Endothelial cell of umbilical vein (primary cell): ENCODE measurements at regions not wholly inside any gene's neighbourhood (a gene's known extent, or its start where the extent isn't known, plus 50 kb on each side); places are given as distances from the start of the nearest gene placed in this dataset.

ENCODE experiments used
- BruUV-seq: library from RNA; stranded (reverse); fragments of 400-500 nt; replicated peaks from 2 replicates; lab custom pipeline; 2021; lab: Mats Ljungman, UMichigan
- CTCF ChIA-PET: fragments of 300-600, 350-600 bp; sonication (Branson Sonifier 250); formaldehyde crosslinking; loops from one replicate; lab custom pipeline; 2021; ENCODE audit warnings: antibody characterized with exemption, inconsistent platforms; lab: Charles Lee
- POLR2A ChIA-PET: fragments of 300-600, 350-600 bp; sonication (Branson Sonifier 250); formaldehyde crosslinking; loops from one replicate; lab custom pipeline; 2021; ENCODE audit warnings: antibody characterized with exemption, inconsistent platforms; lab: Charles Lee
- DNase-seq: peaks from one replicate; pipeline ENCODE4 v3.0.0-alpha.2; 2011; ENCODE audit warnings: low read depth, low spot score
- FAIRE-seq: peaks from 2 replicates; lab custom pipeline; 2011; peaks lifted over from hg19 to GRCh38; lab: Jason Lieb, UNC
- H2AFZ ChIP-seq: 2 replicates; pipeline ENCODE4 v1.6.0; 2012; ENCODE audit warnings: low read depth, low read length, control low read depth, inconsistent platforms
- H3K27ac ChIP-seq: 2 replicates; pipeline ENCODE4 v1.5.1; 2011; ENCODE audit warnings: low read depth, mild to moderate bottlenecking, control low read depth, low read length, moderate library complexity; ENCODE audit not compliant: insufficient read depth
- H3K27me3 ChIP-seq, 2 experiments: 2 replicates each; pipeline versions ENCODE4 v1.6.0 to v1.6.1; 2011; ENCODE audit warnings: low read length in 2 of 2, mixed read lengths in 1 of 2; ENCODE audit not compliant: control insufficient read depth in 2 of 2, insufficient read depth in 2 of 2
- H3K36me3 ChIP-seq, 2 experiments: 2 replicates in 1 of 2; 3 replicates in 1 of 2; pipeline ENCODE4 v1.5.1; 2011; ENCODE audit warnings: low read length in 2 of 2, mild to moderate bottlenecking in 1 of 2, moderate library complexity in 1 of 2; ENCODE audit not compliant: control insufficient read depth in 2 of 2, insufficient read depth in 2 of 2; ENCODE audit errors: extremely low read depth in 1 of 2
- H3K4me1 ChIP-seq: 3 replicates; pipeline ENCODE4 v1.5.1; 2011; ENCODE audit warnings: mild to moderate bottlenecking, low read length; ENCODE audit not compliant: control insufficient read depth, insufficient read depth; ENCODE audit errors: extremely low read depth
- H3K4me2 ChIP-seq: 2 replicates; pipeline ENCODE4 v1.6.1; 2011; ENCODE audit warnings: low read length, control low read depth, mixed read lengths; ENCODE audit not compliant: insufficient read depth
- H3K4me3 ChIP-seq, 3 experiments: fragments of 200-600 bp in 1 of 3; sonication (generic), shearing (Covaris generic) in 1 of 3; replicated peaks in 1 of 3; 2 replicates each; pipeline ENCODE4 v1.5.1; 2011 to 2016; ENCODE audit warnings: control low read depth in 3 of 3, low read length in 3 of 3, mild to moderate bottlenecking in 2 of 3, inconsistent platforms in 1 of 3, low read depth in 1 of 3, moderate library complexity in 1 of 3; ENCODE audit not compliant: insufficient read depth in 1 of 3
- H3K79me2 ChIP-seq: 2 replicates; pipeline ENCODE4 v1.6.0; 2012; ENCODE audit warnings: low read length, inconsistent platforms; ENCODE audit not compliant: control insufficient read depth, insufficient read depth
- H3K9ac ChIP-seq: replicated peaks from 2 replicates; pipeline ENCODE3; 2011; ENCODE audit warnings: low read length, control low read depth; ENCODE audit not compliant: insufficient read depth; ENCODE audit errors: extremely low read depth
- H3K9me1 ChIP-seq: replicated peaks from 3 replicates; pipeline ENCODE4 v1.6.0; 2011; ENCODE audit warnings: mild to moderate bottlenecking, low read length; ENCODE audit not compliant: control insufficient read depth, insufficient read depth; ENCODE audit errors: extremely low read depth
- H3K9me3 ChIP-seq: replicated peaks from 2 replicates; pipeline ENCODE4 v1.5.1; 2012; ENCODE audit warnings: low read length, inconsistent platforms; ENCODE audit not compliant: control insufficient read depth, insufficient read depth
- H4K20me1 ChIP-seq: replicated peaks from 2 replicates; pipeline ENCODE3; 2011; ENCODE audit warnings: mild to moderate bottlenecking, low read length; ENCODE audit not compliant: control insufficient read depth, insufficient read depth; ENCODE audit errors: extremely low read depth
- EZH2 ChIP-seq: IDR thresholded peaks from 2 replicates; pipeline ENCODE4 v1.6.1; 2012; ENCODE audit warnings: borderline replicate concordance, low read depth, mild to moderate bottlenecking, moderate library complexity, low read length, inconsistent platforms; ENCODE audit not compliant: severe bottlenecking
- FOS ChIP-seq: IDR thresholded peaks from 2 replicates; pipeline ENCODE4 v1.6.1; 2011; ENCODE audit warnings: mild to moderate bottlenecking, low read length, moderate library complexity, borderline replicate concordance; ENCODE audit not compliant: insufficient read depth
- GATA2 ChIP-seq: IDR thresholded peaks from 2 replicates; pipeline ENCODE4 v1.7.0; 2011; ENCODE audit warnings: low read depth, mild to moderate bottlenecking, moderate library complexity, mixed read lengths, low read length; ENCODE audit not compliant: insufficient read length, insufficient read depth
- JUN ChIP-seq: IDR thresholded peaks from 2 replicates; pipeline ENCODE4 v1.6.1; 2011; ENCODE audit warnings: borderline replicate concordance, low read depth; ENCODE audit not compliant: insufficient read length, insufficient read depth
- MYC ChIP-seq: IDR thresholded peaks from one replicate; pipeline ENCODE4 v1.6.1; 2011; ENCODE audit warnings: mild to moderate bottlenecking, low read depth, low read length
- POLR2A ChIP-seq: IDR thresholded peaks from 2 replicates; pipeline ENCODE4 v1.6.1; 2012; ENCODE audit warnings: low read depth, mild to moderate bottlenecking, control low read depth, low read length
- POLR2AphosphoS5 ChIP-seq: IDR thresholded peaks from 2 replicates; pipeline ENCODE4 v1.6.1; 2012; ENCODE audit warnings: low read depth, mild to moderate bottlenecking, control low read depth, low read length, moderate library complexity; ENCODE audit not compliant: insufficient read depth
- dilution Hi-C: fragments of 300-500 bp; cut with MboI; formaldehyde crosslinking; loops from one replicate; pipeline ENCODE4 v1.15.0; 2019; ENCODE audit warnings: low sequenced_read_pairs; ENCODE audit not compliant: extremely low pct_ligation_motif_present
- intact Hi-C: fragments of 100-400 bp; cut with micrococcal nuclease; formaldehyde crosslinking; loops from one replicate; pipeline ENCODE4 v1.10.0; 2022
- TF ChIP-seq, protein P1 (sequence below): IDR thresholded peaks from 2 replicates; pipeline ENCODE4 v1.6.1; 2011; ENCODE audit not compliant: insufficient read depth, insufficient read length

DNA sequence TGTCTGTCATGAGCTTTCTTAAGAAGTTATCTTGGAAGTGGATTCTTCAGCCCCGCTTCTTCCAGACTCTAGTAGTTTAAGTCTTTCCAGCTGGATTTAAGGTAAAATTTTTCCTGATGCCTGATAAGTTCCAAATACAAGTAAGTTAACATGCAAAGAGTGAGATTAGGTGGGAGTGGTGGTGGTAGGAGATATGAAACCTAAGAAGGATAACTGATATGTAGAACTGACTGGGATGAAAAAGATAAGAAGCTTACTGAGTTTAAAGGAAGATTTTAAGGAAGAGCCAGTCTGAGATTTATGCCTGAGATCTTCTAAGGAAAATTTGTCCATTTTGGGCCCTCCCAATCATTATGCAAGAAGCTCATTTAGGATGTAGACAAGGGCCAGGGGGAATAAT is 250.9 kb upstream of the SYT10 start:
- H3K27ac ChIP-seq = no peak overlapping the region
- no peaks in the 10 kb centered on the region for H3K9me1 ChIP-seq
- BruUV-seq = no TSS peak
- H4K20me1 ChIP-seq = no peaks in the 10 kb centered on the region
- no peak for TF ChIP-seq MYC
- no peak for TF ChIP-seq POLR2AphosphoS5
- TF ChIP-seq JUN = no peak
- TF ChIP-seq, protein P1, sequence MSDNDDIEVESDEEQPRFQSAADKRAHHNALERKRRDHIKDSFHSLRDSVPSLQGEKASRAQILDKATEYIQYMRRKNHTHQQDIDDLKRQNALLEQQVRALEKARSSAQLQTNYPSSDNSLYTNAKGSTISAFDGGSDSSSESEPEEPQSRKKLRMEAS = no peak
- TF ChIP-seq GATA2 = no peak
- TF ChIP-seq FOS = no peak
- TF ChIP-seq EZH2 = no peak
- no peak for TF ChIP-seq POLR2A
- H3K36me3 ChIP-seq = no peaks in the 10 kb centered on the region
- ChIA-PET POLR2A (no interaction called here), CTCF (no interaction called here)
- no peaks in the 10 kb centered on the region for H3K9me3 ChIP-seq
- intact Hi-C loops = no loop called here
- H3K4me1 ChIP-seq = no peaks in the 10 kb centered on the region
- H3K79me2 ChIP-seq = no peaks in the 10 kb centered on the region
- dilution Hi-C loops = no loop called here
- H3K27me3 ChIP-seq = no peaks in the 10 kb centered on the region
- H3K4me2 ChIP-seq = no peak overlapping the region
- H3K4me3 ChIP-seq = no peak overlapping the region
- DNase-seq = no peak
- no peak overlapping the region for H3K9ac ChIP-seq
- FAIRE-seq = no peak
- H2AFZ ChIP-seq = no peak overlapping the region

- no peak for DNase-seq
- TF ChIP-seq EZH2 = no peak
- TF ChIP-seq, protein P1 = no peak
- H3K4me1 ChIP-seq = no peaks in the 10 kb centered on the region
- intact Hi-C loops (no loop called here), dilution Hi-C loops (no loop called here)
- H3K9ac ChIP-seq = no peak overlapping the region
- no peak overlapping the region for H3K4me3 ChIP-seq
- no peak for FAIRE-seq
- no peaks in the 10 kb centered on the region for H3K9me1 ChIP-seq
- BruUV-seq = no TSS peak
- H2AFZ ChIP-seq = no peak overlapping the region
- H4K20me1 ChIP-seq = no peaks in the 10 kb centered on the region
- H3K4me2 ChIP-seq = no peak overlapping the region
- H3K79me2 ChIP-seq = no peaks in the 10 kb centered on the region
- no peaks in the 10 kb centered on the region for H3K36me3 ChIP-seq
- ChIA-PET CTCF (no interaction called here), POLR2A (no interaction called here)
- H3K27me3 ChIP-seq = no peaks in the 10 kb centered on the region
- no peaks in the 10 kb centered on the region for H3K9me3 ChIP-seq
- H3K27ac ChIP-seq = no peak overlapping the region
These were observed 263.6 kb upstream of the SYT10 start for GRCh38 chr12:33703221-33703620.
